CD4-positive, alpha-beta T cell treated with Interleukin-15 for 1 hour (primary cell): ENCODE measurements at regions not wholly inside any gene's neighbourhood (a gene's known extent, or its start where the extent isn't known, plus 50 kb on each side); places are given as distances from the start of the nearest gene placed in this dataset.
"Not testable (repeated sequence)": the region's sequence is repeated elsewhere in the genome, so short reads cannot be mapped to it uniquely, and the experiment has no call there.

Experiments used
- DNase-seq: peaks from one replicate; pipeline ENCODE4 v3.0.0-alpha.2; 2020

GRCh38 chr6:170080169-170080827 lies 210.6 kb downstream of the DLL1 start:
- DNase-seq: no peak

- no peak for DNase-seq
These were observed 214.3 kb downstream of the DLL1 start for GRCh38 chr6:170076466-170077165.

GRCh38 chr6:170075659-170076223 lies 215.1 kb downstream of the DLL1 start:
- no peak for DNase-seq

- no peak for DNase-seq
These were observed 216.0 kb downstream of the DLL1 start for GRCh38 chr6:170074907-170075306.

GRCh38 chr6:170074435-170074834 lies 216.4 kb downstream of the DLL1 start:
- no peak for DNase-seq

GRCh38 chr6:170073846-170074245 lies 217.0 kb downstream of the DLL1 start:
- DNase-seq: no peak

- DNase-seq: no peak
These were observed 218.6 kb downstream of the DLL1 start for GRCh38 chr6:170072246-170072645.

GRCh38 chr6:170069611-170070010 lies 221.3 kb downstream of the DLL1 start:
- DNase-seq: no peak

GRCh38 chr6:170068496-170068895 lies 222.4 kb downstream of the DLL1 start:
- no peak for DNase-seq

GRCh38 chr6:170067923-170068360 lies 222.9 kb downstream of the DLL1 start:
- DNase-seq: no peak

- DNase-seq: no peak
These were observed 223.7 kb downstream of the DLL1 start for GRCh38 chr6:170067181-170067641.

GRCh38 chr6:170066679-170067078 lies 224.2 kb downstream of the DLL1 start:
- no peak for DNase-seq

- DNase-seq: no peak
These were observed 226.9 kb downstream of the DLL1 start for GRCh38 chr6:170063851-170064602.

- DNase-seq: no peak
These were observed 227.4 kb downstream of the DLL1 start for GRCh38 chr6:170063431-170063830.

- no peak for DNase-seq
These were observed 228.0 kb downstream of the DLL1 start for GRCh38 chr6:170062915-170063241.

GRCh38 chr6:170062209-170062914 lies 228.5 kb downstream of the DLL1 start:
- DNase-seq: no peak

GRCh38 chr6:170058878-170059485 lies 231.9 kb downstream of the DLL1 start:
- no peak for DNase-seq

- no peak for DNase-seq
These were observed 232.7 kb downstream of the DLL1 start for GRCh38 chr6:170057961-170058877.

GRCh38 chr6:170057034-170057734 lies 233.7 kb downstream of the DLL1 start:
- no peak for DNase-seq

GRCh38 chr6:170056278-170056711 lies 234.6 kb downstream of the DLL1 start:
- no peak for DNase-seq

- not testable (repeated sequence) for DNase-seq
These were observed 235.1 kb downstream of the DLL1 start for GRCh38 chr6:170055797-170056196.
